HEK293 (cell line): ENCODE measurements at regions not wholly inside any gene's neighbourhood (a gene's known extent, or its start where the extent isn't known, plus 50 kb on each side); places are given as distances from the start of the nearest gene placed in this dataset.

Source experiments
- CTCF ChIA-PET: fragments of 350-600 bp; formaldehyde crosslinking; extraction: SDS; loops from one replicate; lab custom pipeline; 2021; ENCODE audit warnings: antibody characterized with exemption; lab: Yijun Ruan, JAX
- POLR2A ChIA-PET: fragments of 300-600 bp; formaldehyde crosslinking; extraction: SDS; loops from one replicate; lab custom pipeline; 2020; ENCODE audit warnings: antibody characterized with exemption, inconsistent platforms; lab: Yijun Ruan, JAX
- H3K27ac ChIP-seq: fragments of 200-500 bp; sonication (Bioruptor generic); 2 replicates; pipeline ENCODE4 v1.5.1; 2014; ENCODE audit warnings: low read depth, low read length, control low read depth, inconsistent platforms; ENCODE audit errors: extremely low read depth
- H3K36me3 ChIP-seq, 2 experiments: fragments of 200-500 bp in 1 of 2; sonication (Bioruptor generic) in 1 of 2; 1 replicate in 1 of 2; 2 replicates in 1 of 2; pipeline ENCODE4 v1.5.1; 2014 to 2017; ENCODE audit warnings: inconsistent platforms in 2 of 2, low read length in 2 of 2; ENCODE audit not compliant: control insufficient read depth in 2 of 2, insufficient read depth in 1 of 2
- H3K4me1 ChIP-seq: fragments of 200-500 bp; sonication (Bioruptor generic); 2 replicates; pipeline ENCODE4 v1.5.1; 2014; ENCODE audit warnings: mild to moderate bottlenecking, low read length, inconsistent platforms; ENCODE audit not compliant: control insufficient read depth, insufficient read depth
- H3K4me3 ChIP-seq: 2 replicates; pipeline ENCODE4 v1.5.1; 2011; ENCODE audit warnings: low read depth, mild to moderate bottlenecking, control low read depth, low read length, moderate library complexity
- H3K9me3 ChIP-seq: fragments of 200-500 bp; sonication (Bioruptor generic); 2 replicates; pipeline ENCODE4 v1.5.1; 2014; ENCODE audit warnings: low read depth, low read length, inconsistent platforms; ENCODE audit not compliant: control insufficient read depth, insufficient read depth
- MYNN ChIP-seq: fragments of 450-650 bp; formaldehyde crosslinking; IDR thresholded peaks from 2 replicates; pipeline ENCODE4 v1.5.1; 2016; ENCODE audit warnings: missing biosample characterization, missing genetic modification characterization, borderline replicate concordance
- RBAK ChIP-seq: fragments of 450-650 bp; formaldehyde crosslinking; IDR thresholded peaks from 2 replicates; pipeline ENCODE4 v1.5.1; 2016; ENCODE audit warnings: missing biosample characterization, missing genetic modification characterization
- SP2 ChIP-seq: fragments of 450-650 bp; formaldehyde crosslinking; IDR thresholded peaks from 2 replicates; pipeline ENCODE4 v1.5.1; 2016; ENCODE audit warnings: missing biosample characterization, missing genetic modification characterization
- SP7 ChIP-seq: fragments of 450-650 bp; formaldehyde crosslinking; IDR thresholded peaks from 2 replicates; pipeline ENCODE4 v1.5.1; 2016; ENCODE audit warnings: missing biosample characterization, missing genetic modification characterization
- ZBTB1 ChIP-seq: fragments of 450-650 bp; formaldehyde crosslinking; IDR thresholded peaks from 2 replicates; pipeline ENCODE4 v1.5.1; 2016; ENCODE audit warnings: missing biosample characterization, missing genetic modification characterization
- ZNF214 ChIP-seq: fragments of 450-650 bp; formaldehyde crosslinking; IDR thresholded peaks from 2 replicates; pipeline ENCODE4 v1.5.1; 2017; ENCODE audit warnings: missing biosample characterization, mild to moderate bottlenecking, missing genetic modification characterization, borderline replicate concordance
- ZNF335 ChIP-seq: fragments of 450-650 bp; formaldehyde crosslinking; conservative IDR thresholded peaks from 2 replicates; pipeline ENCODE4 v1.5.1; 2016; ENCODE audit warnings: missing biosample characterization, missing genetic modification characterization
- ZNF416 ChIP-seq: fragments of 450-650 bp; formaldehyde crosslinking; IDR thresholded peaks from 2 replicates; pipeline ENCODE4 v1.5.1; 2016; ENCODE audit warnings: missing biosample characterization, missing genetic modification characterization
- ZNF624 ChIP-seq: fragments of 450-650 bp; formaldehyde crosslinking; IDR thresholded peaks from 2 replicates; pipeline ENCODE4 v1.5.1; 2017; ENCODE audit warnings: missing biosample characterization, missing genetic modification characterization
- ZNF664 ChIP-seq: fragments of 450-650 bp; formaldehyde crosslinking; IDR thresholded peaks from 2 replicates; pipeline ENCODE4 v1.5.1; 2016; ENCODE audit warnings: missing biosample characterization, missing genetic modification characterization
- ZNF670 ChIP-seq: fragments of 450-650 bp; formaldehyde crosslinking; IDR thresholded peaks from 2 replicates; pipeline ENCODE4 v1.5.1; 2016; ENCODE audit warnings: missing biosample characterization, missing genetic modification characterization, low read depth
- TF ChIP-seq, protein P1 (sequence below): fragments of 450-650 bp; formaldehyde crosslinking; IDR thresholded peaks from 2 replicates; pipeline ENCODE4 v1.5.1; 2016; ENCODE audit warnings: missing biosample characterization, missing genetic modification characterization
- TF ChIP-seq, protein P2 (sequence below): fragments of 450-650 bp; formaldehyde crosslinking; IDR thresholded peaks from 2 replicates; pipeline ENCODE4 v1.5.1; 2016; ENCODE audit warnings: missing biosample characterization, missing genetic modification characterization
- TF ChIP-seq, protein P3 (sequence below): fragments of 450-650 bp; formaldehyde crosslinking; IDR thresholded peaks from 2 replicates; pipeline ENCODE4 v1.5.1; 2016; ENCODE audit warnings: missing biosample characterization, missing genetic modification characterization, borderline replicate concordance

DNA sequence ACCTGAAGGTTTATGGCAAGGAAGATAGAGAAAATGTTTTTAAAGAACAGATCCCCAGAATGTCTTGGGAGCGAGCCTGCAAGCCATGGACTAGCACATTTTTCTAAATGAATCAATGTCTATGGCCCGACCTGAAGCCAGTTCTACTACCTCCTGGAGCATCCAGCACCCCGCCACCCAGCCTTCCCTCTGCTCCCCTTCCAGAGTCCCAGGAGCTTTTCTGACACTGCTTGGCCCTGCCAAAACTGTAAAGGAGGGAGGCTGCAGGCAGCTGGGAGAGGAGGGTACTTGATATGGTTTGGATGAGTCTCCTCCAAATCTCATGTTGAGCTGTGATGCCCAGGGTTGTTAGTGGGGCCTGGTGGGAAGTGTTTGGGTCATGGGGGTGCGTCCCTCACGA, 95.5 kb upstream of the FZD10 start:
- POLR2A ChIA-PET: no interaction called here
- CTCF ChIA-PET: interaction anchor here (0.6 kb wide), 1 partner anchor 381 kb away, joined by 3 read pairs; no protein-coding TSS in a partner anchor
- H3K27ac ChIP-seq: no peak overlapping the region
- no peaks in the 10 kb centered on the region for H3K36me3 ChIP-seq
- no peak overlapping the region for H3K4me3 ChIP-seq
- TF ChIP-seq, protein P1, sequence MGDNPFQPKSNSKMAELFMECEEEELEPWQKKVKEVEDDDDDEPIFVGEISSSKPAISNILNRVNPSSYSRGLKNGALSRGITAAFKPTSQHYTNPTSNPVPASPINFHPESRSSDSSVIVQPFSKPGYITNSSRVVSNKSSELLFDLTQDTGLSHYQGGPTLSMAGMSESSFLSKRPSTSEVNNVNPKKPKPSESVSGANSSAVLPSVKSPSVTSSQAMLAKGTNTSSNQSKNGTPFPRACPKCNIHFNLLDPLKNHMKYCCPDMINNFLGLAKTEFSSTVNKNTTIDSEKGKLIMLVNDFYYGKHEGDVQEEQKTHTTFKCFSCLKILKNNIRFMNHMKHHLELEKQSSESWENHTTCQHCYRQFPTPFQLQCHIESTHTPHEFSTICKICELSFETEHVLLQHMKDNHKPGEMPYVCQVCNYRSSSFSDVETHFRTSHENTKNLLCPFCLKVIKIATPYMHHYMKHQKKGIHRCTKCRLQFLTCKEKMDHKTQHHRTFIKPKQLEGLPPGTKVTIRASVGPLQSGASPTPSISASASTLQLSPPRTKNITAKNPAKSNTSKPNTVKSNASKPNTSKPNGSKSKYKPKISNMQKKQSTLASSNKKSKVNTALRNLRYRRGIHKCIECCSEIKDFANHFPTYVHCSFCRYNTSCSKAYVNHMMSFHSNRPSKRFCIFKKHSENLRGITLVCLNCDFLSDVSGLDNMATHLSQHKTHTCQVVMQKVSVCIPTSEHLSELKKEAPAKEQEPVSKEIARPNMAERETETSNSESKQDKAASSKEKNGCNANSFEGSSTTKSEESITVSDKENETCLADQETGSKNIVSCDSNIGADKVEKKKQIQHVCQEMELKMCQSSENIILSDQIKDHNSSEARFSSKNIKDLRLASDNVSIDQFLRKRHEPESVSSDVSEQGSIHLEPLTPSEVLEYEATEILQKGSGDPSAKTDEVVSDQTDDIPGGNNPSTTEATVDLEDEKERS (tag by site-specific recombination): no peak
- TF ChIP-seq SP7: no peak
- TF ChIP-seq ZNF664 (tag by site-specific recombination): no peak
- no peak for TF ChIP-seq ZBTB1 (tag by site-specific recombination)
- no peak for TF ChIP-seq ZNF624 (tag by site-specific recombination)
- TF ChIP-seq, protein P2, sequence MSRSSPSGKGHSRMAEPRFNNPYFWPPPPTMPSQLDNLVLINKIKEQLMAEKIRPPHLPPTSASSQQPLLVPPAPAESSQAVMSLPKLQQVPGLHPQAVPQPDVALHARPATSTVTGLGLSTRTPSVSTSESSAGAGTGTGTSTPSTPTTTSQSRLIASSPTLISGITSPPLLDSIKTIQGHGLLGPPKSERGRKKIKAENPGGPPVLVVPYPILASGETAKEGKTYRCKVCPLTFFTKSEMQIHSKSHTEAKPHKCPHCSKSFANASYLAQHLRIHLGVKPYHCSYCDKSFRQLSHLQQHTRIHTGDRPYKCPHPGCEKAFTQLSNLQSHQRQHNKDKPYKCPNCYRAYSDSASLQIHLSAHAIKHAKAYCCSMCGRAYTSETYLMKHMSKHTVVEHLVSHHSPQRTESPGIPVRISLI: no peak
- TF ChIP-seq, protein P3, sequence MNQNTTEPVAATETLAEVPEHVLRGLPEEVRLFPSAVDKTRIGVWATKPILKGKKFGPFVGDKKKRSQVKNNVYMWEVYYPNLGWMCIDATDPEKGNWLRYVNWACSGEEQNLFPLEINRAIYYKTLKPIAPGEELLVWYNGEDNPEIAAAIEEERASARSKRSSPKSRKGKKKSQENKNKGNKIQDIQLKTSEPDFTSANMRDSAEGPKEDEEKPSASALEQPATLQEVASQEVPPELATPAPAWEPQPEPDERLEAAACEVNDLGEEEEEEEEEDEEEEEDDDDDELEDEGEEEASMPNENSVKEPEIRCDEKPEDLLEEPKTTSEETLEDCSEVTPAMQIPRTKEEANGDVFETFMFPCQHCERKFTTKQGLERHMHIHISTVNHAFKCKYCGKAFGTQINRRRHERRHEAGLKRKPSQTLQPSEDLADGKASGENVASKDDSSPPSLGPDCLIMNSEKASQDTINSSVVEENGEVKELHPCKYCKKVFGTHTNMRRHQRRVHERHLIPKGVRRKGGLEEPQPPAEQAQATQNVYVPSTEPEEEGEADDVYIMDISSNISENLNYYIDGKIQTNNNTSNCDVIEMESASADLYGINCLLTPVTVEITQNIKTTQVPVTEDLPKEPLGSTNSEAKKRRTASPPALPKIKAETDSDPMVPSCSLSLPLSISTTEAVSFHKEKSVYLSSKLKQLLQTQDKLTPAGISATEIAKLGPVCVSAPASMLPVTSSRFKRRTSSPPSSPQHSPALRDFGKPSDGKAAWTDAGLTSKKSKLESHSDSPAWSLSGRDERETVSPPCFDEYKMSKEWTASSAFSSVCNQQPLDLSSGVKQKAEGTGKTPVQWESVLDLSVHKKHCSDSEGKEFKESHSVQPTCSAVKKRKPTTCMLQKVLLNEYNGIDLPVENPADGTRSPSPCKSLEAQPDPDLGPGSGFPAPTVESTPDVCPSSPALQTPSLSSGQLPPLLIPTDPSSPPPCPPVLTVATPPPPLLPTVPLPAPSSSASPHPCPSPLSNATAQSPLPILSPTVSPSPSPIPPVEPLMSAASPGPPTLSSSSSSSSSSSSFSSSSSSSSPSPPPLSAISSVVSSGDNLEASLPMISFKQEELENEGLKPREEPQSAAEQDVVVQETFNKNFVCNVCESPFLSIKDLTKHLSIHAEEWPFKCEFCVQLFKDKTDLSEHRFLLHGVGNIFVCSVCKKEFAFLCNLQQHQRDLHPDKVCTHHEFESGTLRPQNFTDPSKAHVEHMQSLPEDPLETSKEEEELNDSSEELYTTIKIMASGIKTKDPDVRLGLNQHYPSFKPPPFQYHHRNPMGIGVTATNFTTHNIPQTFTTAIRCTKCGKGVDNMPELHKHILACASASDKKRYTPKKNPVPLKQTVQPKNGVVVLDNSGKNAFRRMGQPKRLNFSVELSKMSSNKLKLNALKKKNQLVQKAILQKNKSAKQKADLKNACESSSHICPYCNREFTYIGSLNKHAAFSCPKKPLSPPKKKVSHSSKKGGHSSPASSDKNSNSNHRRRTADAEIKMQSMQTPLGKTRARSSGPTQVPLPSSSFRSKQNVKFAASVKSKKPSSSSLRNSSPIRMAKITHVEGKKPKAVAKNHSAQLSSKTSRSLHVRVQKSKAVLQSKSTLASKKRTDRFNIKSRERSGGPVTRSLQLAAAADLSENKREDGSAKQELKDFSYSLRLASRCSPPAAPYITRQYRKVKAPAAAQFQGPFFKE (tag by site-specific recombination): no peak
- no peak for TF ChIP-seq ZNF214 (tag by site-specific recombination)
- no peak for TF ChIP-seq ZNF335
- TF ChIP-seq MYNN (tag by site-specific recombination): no peak
- no peak for TF ChIP-seq ZNF416 (tag by site-specific recombination)
- TF ChIP-seq RBAK: no peak
- no peak for TF ChIP-seq SP2 (tag by site-specific recombination)
- H3K4me1 ChIP-seq: no peaks in the 10 kb centered on the region
- H3K9me3 ChIP-seq: no peaks in the 10 kb centered on the region

DNA sequence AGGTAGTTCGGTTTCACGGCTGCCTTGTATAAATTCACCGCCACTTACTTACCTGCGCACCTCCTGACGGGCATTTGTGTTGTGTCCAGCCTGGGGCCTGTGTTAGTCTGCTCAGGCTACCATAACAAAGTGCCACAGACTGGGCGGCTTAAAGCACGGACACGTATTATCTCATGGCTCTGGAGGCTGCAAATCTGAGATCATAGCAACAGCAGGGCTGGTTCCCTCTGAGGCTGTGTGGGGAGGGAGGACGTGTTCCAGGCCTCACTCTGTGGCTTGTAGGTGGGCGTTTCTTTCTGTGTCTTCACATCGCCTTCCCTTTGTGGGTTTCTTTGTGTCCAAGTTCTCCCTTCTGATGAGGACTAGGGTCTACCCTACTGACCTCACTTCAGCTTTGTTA, 93.5 kb upstream of the FZD10 start:
- POLR2A ChIA-PET: no interaction called here
- no peaks in the 10 kb centered on the region for H3K9me3 ChIP-seq
- H3K36me3 ChIP-seq: no peaks in the 10 kb centered on the region
- no peaks in the 10 kb centered on the region for H3K4me1 ChIP-seq
- H3K4me3 ChIP-seq: no peak overlapping the region
- TF ChIP-seq ZNF670 (tag by site-specific recombination): no peak
- TF ChIP-seq, all 188 proteins: peak for 0
- CTCF ChIA-PET: no interaction called here
- H3K27ac ChIP-seq: no peak overlapping the region
